ENCODE measurements at regions not wholly inside any gene's neighbourhood (a gene's known extent, or its start where the extent isn't known, plus 50 kb on each side); places are given as distances from the start of the nearest gene placed in this dataset.

DNA sequence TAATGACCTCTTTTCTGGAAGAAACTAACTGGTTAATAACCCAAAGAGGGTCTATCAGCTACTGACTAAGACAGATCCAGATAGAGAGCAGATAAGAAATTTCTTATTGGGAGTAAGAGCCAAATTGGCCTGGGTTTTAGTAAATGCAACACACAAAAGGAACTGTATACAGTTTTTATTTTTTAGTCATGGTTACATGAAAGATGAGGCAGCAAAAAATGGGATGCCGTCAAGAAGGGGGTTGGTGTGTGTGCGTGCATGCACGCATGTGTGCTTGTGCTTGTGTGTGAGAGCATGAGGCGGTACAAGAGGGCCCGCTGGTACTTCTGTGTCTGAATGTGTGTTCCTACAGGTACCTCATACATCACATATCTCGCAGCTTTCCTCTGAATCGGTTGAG is 466.2 kb upstream of the HNRNPA3 start:
- DNase-seq: no peak

DNA sequence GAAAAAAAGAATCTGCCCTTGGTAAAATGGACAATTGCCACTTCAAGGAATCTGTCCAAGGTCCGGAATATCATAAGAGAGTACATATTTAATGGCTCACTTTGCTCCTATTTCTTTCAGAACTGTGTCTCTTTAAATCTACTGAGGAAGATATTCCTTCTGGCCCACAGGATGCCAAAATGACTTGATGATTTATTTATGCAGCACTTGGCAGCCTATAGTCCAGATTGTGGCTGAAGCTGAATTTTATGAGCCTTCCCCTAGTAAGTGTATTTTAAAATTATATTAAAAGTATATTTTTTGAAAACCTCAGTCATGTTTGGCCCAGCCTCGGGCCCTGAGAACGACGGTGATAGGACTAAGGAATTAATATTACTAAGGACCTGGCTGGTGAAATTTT is 465.1 kb upstream of the HNRNPA3 start:
- no peak for DNase-seq

DNA sequence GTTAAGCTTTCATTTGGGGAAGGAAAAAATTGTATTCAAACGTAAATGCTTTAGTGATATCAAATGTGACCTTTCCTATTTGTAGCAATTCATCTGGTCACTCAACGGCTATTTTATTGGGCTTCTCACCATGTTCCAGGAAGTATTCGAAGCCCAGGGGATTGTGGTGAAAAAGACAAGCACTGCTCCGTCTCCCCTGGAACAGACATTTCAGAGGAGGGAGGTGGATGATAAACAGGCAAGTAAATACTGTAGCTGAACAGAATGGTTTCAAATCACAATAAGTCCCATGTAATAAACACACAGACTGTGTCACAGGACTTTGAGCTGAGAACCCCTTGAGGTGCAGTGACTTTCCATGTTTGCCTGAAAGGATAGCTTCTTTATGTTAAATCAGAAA is 464.7 kb upstream of the HNRNPA3 start:
- no peak for DNase-seq

DNA sequence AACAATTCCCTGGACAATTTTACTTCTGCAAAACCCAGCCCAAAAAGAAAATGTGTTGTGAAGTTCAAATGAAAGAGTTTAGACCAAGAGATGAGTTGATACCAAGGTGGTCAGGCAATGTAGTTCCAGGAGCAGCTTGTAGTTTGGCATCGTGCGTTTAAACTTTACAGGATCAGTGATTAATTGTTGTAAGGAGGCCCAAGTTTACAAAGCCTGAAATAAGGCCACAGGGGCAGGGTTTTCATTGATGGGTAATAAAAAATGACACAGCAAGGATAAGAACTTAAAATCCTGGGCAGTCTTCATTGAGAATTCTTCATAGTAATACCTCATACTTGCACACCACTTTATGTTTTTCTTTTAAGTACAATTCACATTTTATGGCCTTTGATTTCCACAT is 463.9 kb upstream of the HNRNPA3 start:
- no peak for DNase-seq

DNA sequence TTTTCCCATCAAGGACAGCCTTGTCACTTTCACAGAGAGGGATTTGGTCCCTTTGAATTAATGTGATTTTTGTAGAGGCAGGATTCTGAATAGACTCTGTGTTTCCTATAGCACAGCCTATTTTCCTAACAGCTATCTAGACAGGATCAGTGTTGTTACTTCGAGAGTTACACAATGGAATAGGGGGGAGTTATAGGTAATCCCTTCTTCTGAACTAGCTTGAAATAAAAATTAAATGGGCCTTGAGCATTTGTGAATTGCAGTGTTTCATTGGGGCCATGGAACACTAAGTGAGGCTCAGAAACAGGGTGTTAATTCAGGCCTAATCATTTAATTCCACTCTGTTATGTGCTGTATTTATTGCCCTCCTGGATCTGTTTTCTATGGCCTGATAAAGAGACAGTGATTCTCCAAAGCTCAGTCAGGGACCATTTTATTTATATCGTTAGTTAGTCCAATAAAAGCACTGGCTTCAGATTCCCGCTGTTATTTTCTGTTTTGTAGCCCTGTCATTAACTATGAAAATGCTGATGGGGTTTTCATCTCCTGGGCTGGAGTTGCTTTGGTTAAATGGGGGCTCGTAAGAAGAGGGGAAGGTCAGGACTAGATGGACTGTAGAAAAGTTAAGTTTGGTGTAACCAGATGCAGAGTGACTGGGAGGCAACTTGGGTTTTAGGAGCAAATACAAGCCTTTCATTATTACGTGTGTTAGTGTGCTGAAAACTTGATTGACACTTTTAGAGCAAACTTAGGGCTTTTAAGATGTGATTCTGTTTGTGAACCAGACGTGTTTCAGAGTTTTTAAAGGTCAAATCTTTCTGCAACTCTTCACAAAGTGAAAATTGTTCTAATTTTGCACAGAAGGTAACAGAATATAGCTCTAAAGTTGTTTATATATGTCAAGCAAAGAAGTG is 461.0 kb upstream of the HNRNPA3 start:
- DNase-seq: no peak

DNA sequence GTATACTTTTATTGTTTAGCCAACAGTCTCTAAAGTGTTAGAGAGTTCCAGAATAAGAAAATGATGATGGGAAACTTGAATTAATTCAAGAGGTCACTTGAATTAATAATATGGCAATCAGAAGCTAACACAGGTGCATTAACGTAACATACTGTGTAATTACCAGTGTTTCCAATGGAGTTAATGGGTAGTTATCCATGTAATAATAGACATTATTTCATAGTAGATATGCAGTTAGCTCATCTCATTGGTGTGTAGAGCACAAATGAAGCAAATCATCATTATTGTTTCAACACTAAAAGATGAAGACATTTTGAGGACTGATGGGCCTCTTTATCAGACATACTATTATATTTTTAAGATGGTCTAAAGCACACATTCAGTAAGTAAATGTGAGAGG is 460.3 kb upstream of the HNRNPA3 start:
- DNase-seq: no peak

DNA sequence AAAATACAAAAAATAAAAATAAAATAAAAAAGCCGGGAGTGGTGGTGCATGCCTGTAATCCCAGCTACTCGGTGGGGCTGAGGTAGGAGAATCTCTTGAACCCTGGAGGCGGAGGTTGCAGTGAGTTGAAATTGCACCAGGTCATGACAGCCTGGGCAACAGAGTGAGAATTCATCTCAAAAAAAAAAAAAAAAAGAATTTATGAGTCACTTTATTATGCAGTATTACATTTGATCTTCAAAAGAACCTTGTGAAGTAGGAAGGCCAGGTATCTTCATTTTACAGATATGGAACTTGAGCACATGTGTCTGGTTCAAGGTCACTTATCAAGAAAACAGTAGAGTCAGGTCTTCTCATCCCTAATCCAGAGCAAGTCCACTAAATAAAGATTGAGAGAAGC is 459.4 kb upstream of the HNRNPA3 start:
- DNase-seq: no peak

DNA sequence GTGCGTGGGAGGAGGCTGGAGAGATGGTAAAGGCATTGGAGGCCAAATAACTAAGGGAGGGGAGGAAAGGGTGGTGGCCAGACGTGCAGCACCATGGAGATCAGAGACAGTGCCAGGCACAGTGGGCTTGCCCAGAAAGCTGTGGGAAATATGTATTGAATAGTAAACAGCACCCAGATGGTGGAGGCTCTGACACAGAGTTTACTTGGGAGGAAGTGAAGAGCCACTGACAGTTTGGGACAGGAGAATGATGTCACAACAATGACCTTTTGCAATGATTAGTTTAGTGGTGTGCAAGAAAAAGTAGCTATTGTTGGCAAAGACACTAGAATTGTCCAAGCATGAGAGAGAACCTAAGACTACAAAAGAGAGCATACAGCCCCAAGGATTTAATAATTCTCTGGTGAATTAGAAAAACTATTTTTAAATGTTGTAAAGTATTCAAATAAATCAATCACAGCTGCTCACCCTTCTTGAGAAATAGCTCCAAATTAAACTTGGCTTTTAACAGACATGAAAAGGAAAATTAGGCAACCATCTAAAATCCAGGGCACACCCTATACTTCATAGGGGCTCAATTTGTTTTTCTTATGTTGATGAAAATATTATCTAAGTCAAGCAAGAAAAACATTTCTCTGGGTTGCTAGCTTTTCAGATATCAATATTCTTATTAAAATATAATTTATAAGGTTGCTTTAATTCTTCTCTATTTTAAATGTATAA is 458.7 kb upstream of the HNRNPA3 start:
- DNase-seq: no peak

DNA sequence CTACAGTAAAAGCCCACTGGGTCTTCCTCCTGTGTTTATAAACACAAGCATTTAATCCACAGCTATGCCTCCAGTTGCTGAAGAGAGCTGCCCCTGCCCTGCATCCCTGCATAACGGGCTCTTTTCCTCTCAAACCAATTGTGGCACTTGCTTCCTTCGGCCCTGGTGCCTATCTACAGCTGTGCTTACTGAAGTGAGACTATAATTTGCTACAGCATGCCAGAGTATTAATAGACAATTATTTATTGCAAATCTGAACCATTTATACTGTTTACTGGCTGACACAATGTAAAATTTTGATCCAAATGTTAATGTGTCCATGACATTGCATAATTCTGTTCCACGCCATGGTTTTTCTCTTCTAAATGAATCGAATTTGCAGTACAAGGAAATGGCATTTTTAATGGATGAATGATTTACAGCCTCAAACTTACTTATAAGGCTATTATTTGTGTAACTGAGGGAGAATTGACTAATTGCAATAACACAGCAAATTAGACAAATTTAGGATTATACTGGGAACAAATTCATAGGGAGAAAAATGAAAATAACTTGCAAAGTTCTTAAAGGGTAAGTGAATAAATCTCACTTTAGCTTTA is 457.0 kb upstream of the HNRNPA3 start:
- no peak for DNase-seq

DNA sequence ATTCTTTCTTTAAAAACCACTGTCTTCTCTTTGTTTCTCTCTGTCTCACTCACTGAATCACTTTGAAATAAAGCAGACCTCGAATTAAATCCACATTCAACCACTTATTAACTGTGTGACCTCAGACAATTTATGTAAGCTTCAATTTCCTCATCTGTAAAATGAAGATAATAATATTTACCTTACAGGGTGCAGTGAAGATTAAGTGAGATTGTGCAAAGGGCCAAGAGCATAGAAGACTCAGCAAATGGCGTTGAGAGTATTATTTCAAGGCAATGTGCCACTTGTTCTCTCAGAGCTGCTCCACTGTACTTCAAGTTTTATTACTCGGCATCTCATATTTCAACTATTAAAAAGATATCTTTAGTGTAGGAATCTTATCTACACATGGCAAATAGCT is 454.2 kb upstream of the HNRNPA3 start:
- DNase-seq: no peak

DNA sequence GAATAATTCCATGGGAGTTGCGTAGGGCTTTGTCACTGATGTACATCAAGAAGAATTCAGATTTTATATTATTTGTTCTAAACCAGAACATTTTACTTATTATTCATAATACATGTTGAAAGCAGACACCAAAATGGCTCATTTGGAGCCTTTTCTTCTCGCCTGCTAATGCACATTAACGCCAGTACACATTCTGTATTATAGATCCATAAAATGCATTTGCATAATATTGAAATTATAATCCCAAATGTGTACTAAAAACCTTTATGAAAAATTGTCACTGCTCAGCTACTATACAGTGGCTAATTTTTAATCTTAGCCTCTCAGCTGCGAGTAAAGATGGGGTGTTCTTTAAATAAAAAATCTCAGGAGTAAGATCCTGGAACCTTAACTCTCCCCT is 452.2 kb upstream of the HNRNPA3 start:
- DNase-seq: no peak

DNA sequence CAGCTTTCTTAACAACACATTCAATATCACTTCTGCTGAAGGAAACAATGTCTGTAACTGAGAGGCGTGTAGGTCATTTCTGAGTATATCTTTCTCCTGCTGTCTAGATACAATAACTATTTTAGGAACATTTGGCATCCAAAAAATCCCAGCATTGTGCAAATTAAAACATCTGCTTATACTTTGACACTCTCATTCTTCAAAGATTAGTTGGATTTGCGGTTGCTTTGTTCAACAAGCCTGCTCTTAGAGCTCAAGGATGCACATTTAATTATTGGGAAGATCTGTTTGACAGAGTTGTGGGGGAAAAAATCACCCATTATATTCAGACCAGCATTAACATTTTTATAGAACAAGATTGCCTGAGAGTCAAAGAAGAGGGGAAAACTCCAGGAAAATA is 449.5 kb upstream of the HNRNPA3 start:
- DNase-seq: no peak

DNA sequence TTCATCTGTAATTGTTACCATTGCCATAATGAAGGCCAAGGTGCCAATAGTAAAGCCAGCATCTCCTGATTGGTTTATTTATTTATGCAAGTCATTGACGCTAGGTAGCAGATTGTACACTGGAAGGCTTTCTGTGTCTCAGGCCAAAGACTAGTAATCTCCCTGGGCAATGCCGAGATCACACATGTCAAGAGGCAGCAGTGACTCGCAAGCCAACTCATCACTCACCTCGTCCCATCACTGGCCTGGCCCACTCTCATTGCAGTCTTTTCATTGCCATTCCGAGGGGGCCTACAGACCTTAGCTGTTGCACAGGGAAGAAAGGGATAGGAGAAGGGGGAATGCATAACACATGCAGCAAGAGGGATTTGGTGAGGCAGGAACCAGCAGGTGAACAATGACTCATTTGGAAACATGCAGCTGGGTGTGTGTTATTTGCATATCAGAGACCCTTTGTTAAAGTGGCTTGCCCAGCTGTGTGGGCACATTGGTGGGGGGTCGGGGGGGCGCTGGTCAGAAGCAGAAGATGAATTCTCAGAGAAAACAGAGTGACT is 448.7 kb upstream of the HNRNPA3 start:
- DNase-seq: no peak

DNA sequence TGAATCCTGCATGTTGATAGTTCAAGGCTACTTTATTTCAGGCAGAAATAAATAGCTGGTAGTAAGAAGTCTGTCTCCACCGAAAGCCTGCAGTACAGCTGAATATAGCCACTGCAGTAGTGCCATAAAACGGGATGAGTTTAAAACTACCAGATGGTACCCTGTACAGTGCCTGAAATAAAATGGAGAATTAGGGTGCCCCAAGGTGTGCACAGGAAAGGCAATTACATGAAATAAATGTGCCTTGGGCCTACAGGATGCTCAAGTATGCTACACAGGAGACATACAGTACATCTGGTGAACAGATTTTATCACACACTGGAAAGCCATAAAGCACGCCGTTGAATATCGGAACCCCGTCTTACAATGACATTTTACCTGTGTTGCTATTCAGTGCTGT is 447.7 kb upstream of the HNRNPA3 start:
- no peak for DNase-seq

DNA sequence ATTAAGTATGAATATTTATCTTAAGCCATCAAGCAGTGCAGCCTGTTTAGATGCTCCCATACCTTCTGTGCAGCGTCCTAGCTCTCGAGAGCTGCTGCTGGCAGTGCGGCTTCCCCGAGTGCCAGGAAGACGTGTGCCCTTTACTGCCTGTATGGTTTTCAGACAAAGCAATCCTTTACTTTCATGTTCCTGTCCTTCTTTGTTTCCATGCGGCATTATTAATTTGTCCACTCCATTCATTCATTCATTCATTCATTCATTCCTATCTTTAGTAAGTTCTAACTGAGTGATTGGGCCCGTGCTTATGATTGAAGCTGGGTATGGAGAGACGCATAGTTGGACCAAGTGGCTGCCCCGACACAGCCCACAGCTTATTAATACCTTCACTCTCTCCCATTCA is 446.6 kb upstream of the HNRNPA3 start:
- DNase-seq: no peak

DNA sequence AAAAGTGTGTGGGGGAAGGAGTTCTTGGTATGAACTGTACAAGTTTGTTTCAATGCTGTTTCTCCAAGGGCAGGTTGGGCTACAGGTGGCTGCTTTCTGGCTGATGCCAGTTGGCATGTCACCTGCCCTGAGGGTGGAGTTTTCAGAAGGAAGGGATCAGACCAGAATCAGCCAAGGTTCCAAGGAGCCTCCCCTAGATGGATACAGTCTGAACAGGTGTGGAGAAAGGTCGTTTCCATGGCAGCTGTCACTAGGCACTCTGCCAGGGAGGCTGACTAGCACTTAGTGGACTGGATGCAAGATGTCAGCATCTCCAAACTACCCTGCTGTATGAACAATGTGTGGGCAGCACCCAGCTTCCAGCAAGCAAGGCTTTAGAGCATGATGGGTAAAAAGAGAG is 444.4 kb upstream of the HNRNPA3 start:
- DNase-seq: no peak

DNA sequence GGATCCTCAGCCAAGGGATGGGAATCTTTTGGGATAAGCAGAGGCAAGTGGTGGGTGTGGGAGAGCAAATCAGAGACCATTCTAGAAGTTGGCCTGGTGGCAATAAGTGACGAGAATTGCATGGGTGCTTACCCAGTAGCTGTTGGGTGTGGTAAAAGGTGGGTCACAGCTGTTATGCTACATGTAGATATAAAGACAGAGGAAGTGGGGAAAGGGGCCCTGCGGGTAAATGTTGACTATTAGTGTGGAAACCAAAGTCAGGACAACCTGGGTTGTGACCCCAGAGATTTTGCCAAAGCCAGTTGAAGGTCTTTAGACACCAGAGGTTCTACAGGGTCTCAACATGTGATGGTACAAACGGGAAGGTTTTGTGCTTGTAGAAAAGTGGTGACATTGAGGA is 443.6 kb upstream of the HNRNPA3 start:
- DNase-seq: no peak

DNA sequence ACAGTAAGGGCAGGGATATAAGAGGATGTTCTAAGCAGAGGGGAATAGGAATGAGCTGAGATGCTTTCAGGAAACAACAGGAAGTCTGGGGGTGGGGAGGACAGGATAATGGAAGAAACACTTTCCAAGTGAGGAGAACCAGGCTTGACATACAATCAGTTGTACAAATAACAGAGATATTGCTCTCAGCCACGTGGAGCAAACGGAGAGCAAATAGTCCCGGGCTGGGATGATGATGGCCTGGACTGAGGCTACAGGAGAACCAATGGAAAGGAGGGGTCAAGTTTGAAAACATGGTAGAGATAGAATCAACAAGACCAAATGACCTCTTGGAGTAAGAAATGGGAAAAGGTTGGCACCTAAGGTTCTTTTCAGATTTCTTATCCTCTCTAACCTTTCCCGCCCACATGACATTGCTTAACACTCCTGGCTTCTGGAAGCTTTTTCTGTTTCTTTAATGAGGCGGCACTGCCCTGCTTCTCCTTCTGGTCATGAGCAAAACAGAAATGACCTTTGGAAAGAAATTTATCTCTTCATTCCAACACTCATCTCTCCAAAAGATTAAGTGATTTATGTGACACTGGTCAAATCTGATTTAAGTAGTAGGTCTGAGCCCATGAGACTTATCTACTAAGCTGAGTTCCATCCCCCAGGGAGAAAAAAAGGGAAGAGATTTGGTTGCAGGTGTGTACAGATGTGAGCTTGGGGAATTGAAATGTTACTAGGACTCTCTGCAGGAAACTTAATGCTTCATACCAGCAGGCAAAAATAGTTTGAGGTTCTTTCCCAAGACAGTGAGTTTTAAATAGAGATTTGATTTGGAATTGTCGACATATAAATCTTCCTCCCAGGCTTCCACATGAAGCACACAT is 442.9 kb upstream of the HNRNPA3 start:
- no peak for DNase-seq

DNA sequence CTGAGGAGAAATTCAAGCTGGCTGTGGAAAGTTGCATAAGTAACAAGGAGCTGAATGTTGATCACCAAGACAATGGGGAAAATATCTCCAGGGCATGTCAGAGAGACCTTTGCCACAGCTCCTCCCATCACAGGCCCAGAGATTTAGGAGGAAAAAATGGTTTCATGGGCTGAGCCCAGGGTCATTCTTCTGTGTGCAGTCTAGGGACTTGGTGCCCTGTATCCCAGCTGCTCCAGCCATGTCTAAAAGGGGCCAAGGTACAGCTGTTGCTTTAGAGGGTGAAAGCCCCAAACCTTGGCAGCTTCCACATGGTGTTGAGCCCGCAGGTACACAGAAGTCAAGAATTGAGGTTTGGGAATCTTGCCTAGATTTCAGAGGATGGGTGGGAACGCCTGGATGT is 439.8 kb upstream of the HNRNPA3 start:
- DNase-seq: no peak

DNA sequence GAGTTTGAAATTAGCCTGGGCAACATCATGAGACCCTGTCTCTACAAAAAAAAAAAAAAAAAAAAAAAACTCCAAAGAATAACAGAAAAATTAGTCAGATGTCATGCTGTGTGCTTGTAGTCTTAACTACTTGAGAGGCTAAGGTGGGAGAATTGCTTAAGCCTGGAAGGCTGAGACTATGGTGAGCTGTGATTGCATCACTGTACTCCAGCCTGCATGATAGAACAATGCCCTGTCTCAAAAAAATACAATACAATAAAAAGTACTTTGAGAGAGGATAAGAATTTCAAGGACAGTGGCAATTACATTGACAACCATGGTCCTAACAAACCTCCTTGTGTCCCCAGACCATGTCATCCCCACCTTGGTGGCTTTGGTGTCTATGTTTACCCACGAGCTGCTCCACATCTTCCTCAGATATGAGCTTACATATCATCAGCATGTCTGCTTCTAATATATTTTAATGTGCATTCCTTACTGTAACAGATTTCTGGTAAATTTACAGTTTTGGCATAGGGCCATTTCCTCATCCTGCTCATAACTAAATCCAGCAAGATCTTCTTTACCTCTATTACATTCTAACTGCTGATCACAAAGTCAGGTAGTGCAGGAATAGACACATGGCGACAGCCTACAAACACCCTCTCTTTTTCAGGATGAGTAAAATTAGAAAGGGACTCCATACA is 437.7 kb upstream of the HNRNPA3 start:
- no peak for DNase-seq

DNA sequence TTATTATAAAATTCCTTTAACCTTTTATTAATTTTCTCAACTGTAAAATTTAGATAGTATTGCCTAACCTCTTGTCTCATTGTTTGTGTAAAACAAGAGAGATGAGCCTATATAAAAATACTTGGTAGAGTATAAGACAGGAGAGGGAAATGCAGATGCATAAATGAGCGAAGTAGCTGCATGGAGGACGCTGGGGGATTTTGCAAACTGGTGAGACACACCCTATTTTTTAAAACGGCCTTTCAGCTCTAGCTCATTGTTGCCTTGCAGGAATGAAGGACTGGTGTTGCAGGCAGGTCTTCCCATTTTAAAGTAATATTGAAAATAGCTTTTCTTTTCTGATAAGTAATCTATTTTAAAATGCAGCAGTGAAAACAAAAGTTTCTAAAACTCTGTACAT is 435.3 kb upstream of the HNRNPA3 start:
- DNase-seq: no peak

DNA sequence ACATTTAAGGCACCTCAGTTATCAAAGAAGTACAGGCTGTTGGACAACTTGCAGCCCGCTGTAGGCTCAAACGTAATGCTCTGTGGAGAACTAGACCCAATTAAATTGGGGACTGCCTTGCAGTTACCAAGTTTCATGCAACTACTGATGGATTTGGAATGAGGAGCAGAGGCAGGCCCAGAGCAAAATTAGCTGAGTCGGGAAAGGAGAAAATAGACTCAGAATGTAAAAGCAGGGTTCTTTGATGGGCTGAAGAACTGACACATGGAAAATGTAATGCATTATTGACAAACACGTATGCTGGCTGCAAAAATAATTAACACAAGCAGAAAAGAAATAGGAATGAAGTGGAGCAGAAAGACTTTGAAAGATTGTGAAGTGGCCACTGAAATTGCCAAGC is 432.7 kb upstream of the HNRNPA3 start:
- DNase-seq: no peak

All from activated CD4-positive, CD25-positive, alpha-beta regulatory T cell (primary cell).